HepG2 (cell line): ENCODE measurements at regions not wholly inside any gene's neighbourhood (a gene's known extent, or its start where the extent isn't known, plus 50 kb on each side); places are given as distances from the start of the nearest gene placed in this dataset.

Experiments
- CENPX ChIP-seq: sonication (generic); formaldehyde crosslinking; IDR thresholded peaks from 2 replicates; pipeline ENCODE4 v1.9.0; 2021; ENCODE audit warnings: mild to moderate bottlenecking, missing genetic modification reagents, moderate library complexity
- ERF ChIP-seq: IDR thresholded peaks from 2 replicates; pipeline ENCODE4 v1.6.1; 2018; ENCODE audit warnings: missing biosample characterization, missing genetic modification reagents
- FOXP1 ChIP-seq, 2 experiments: fragments of 450-650 bp in 1 of 2; IDR thresholded peaks; 2 replicates each; pipeline ENCODE4 v1.6.1; 2017 to 2018; ENCODE audit warnings: antibody characterized with exemption in 1 of 2
- HOXD1 ChIP-seq: sonication (generic); formaldehyde crosslinking; IDR thresholded peaks from 2 replicates; pipeline ENCODE4 v1.5.0; 2020; ENCODE audit warnings: missing genetic modification reagents
- IKZF1 ChIP-seq: fragments of 450-650 bp; IDR thresholded peaks from 2 replicates; pipeline ENCODE4 v1.7.1; 2016
- MEIS2 ChIP-seq: sonication (generic); formaldehyde crosslinking; IDR thresholded peaks from 2 replicates; pipeline ENCODE4 v1.9.0; 2021; ENCODE audit warnings: mild to moderate bottlenecking, missing genetic modification reagents
- SOX6 ChIP-seq, 2 experiments: fragments of 450-650 bp in 1 of 2; sonication (generic) in 1 of 2; formaldehyde crosslinking in 1 of 2; IDR thresholded peaks; 2 replicates each; pipeline versions ENCODE4 v1.4.0 to v1.6.1; 2017 to 2020; ENCODE audit warnings: antibody characterized with exemption in 1 of 2, mild to moderate bottlenecking in 1 of 2, missing genetic modification reagents in 1 of 2
- SP5 ChIP-seq: IDR thresholded peaks from 2 replicates; pipeline ENCODE4 v1.6.1; 2016; ENCODE audit warnings: low read depth, borderline replicate concordance
- TCF12 ChIP-seq, 2 experiments: fragments of 450-650 bp in 1 of 2; sonication (generic) in 1 of 2; formaldehyde crosslinking in 1 of 2; IDR thresholded peaks; 2 replicates each; pipeline versions ENCODE4 v1.6.1 to v1.8.0; 2017 to 2022; ENCODE audit warnings: antibody characterized with exemption in 1 of 2, mild to moderate bottlenecking in 1 of 2, missing genetic modification reagents in 1 of 2, moderate library complexity in 1 of 2
- ZNF251 ChIP-seq: sonication (generic); formaldehyde crosslinking; IDR thresholded peaks from 2 replicates; pipeline ENCODE4 v1.9.0; 2021; ENCODE audit warnings: mild to moderate bottlenecking, missing genetic modification reagents
- ZNF326 ChIP-seq: sonication (generic); formaldehyde crosslinking; IDR thresholded peaks from 2 replicates; pipeline ENCODE4 v1.4.0; 2020; ENCODE audit warnings: missing genetic modification reagents, borderline replicate concordance
- ZNF567 ChIP-seq: sonication (generic); formaldehyde crosslinking; IDR thresholded peaks from 2 replicates; pipeline ENCODE4 v1.8.1; 2023; ENCODE audit warnings: mild to moderate bottlenecking, missing genetic modification reagents, borderline replicate concordance
- ZNF709 ChIP-seq: sonication (generic); formaldehyde crosslinking; IDR thresholded peaks from 2 replicates; pipeline ENCODE4 v1.5.0; 2020; ENCODE audit warnings: mild to moderate bottlenecking, missing genetic modification reagents
- ZNF841 ChIP-seq: sonication (generic); formaldehyde crosslinking; IDR thresholded peaks from 2 replicates; pipeline ENCODE4 v1.8.1; 2023; ENCODE audit warnings: missing genetic modification reagents, borderline replicate concordance
- TF ChIP-seq, protein P1 (sequence below): sonication (generic); formaldehyde crosslinking; IDR thresholded peaks from 2 replicates; pipeline ENCODE4 v1.4.0; 2020; ENCODE audit warnings: missing genetic modification reagents, mild to moderate bottlenecking, borderline replicate concordance
- TF ChIP-seq, protein P2 (sequence below): IDR thresholded peaks from 2 replicates; pipeline ENCODE4 v1.6.1; 2012; ENCODE audit warnings: inconsistent platforms
- TF ChIP-seq, protein P3 (sequence below): sonication (generic); formaldehyde crosslinking; IDR thresholded peaks from 2 replicates; pipeline ENCODE4 v1.5.0; 2020; ENCODE audit warnings: missing genetic modification reagents, mild to moderate bottlenecking, borderline replicate concordance
- TF ChIP-seq, protein P4 (sequence below): sonication (generic); formaldehyde crosslinking; IDR thresholded peaks from 2 replicates; pipeline ENCODE4 v1.4.0; 2020; ENCODE audit warnings: missing genetic modification reagents
- TF ChIP-seq, protein P5 (sequence below): sonication (generic); formaldehyde crosslinking; IDR thresholded peaks from 2 replicates; pipeline ENCODE4 v1.5.1; 2020; ENCODE audit warnings: missing genetic modification reagents, mild to moderate bottlenecking, borderline replicate concordance
- TF ChIP-seq, protein P6 (sequence below): sonication (generic); formaldehyde crosslinking; IDR thresholded peaks from 2 replicates; pipeline ENCODE4 v1.4.0; 2020; ENCODE audit warnings: missing genetic modification reagents
- TF ChIP-seq, protein P7 (sequence below): sonication (generic); formaldehyde crosslinking; IDR thresholded peaks from 2 replicates; pipeline ENCODE4 v1.8.0; 2022; ENCODE audit warnings: mild to moderate bottlenecking, missing genetic modification reagents, moderate library complexity

DNA sequence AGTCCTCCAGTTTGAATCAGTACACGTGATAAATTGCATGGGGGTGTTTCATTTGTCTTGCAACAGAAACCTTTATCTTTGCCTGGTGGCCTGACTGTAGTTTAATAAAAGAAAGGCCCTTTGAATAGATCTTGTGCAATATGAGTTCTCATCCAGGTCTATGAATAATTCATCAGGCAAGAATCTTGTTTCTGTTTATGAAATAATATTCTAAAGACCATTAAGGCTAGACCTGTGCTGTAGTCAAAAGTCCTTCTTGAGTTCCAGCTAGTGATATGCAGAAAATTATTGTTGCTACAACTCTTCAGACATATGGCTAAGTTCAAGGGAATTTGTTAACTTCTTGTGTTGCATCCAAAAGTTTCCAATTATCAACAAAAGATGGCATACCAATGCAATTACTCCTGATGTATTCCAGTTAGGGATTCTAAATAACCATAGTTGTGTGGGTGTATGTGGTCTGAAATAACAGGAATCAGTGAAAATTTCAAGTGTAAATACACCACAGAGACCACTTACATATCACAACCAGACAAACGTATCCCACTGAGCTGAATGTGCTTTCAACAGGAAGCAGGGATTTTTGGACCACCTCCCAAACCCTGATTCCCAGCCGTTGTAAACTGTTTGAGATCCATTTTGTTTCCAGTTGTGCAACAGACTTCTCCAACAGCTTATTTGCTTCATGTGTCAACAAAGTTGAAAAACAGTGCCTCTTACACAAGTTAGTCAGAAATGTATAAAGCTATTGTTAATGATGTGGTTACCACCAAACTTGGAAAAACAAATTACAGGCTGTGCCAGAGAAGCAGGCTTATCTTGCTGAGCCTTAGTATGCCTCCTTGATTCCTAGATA lies 54.7 kb upstream of the BICC1 start (continued):
- TF ChIP-seq, protein P1, sequence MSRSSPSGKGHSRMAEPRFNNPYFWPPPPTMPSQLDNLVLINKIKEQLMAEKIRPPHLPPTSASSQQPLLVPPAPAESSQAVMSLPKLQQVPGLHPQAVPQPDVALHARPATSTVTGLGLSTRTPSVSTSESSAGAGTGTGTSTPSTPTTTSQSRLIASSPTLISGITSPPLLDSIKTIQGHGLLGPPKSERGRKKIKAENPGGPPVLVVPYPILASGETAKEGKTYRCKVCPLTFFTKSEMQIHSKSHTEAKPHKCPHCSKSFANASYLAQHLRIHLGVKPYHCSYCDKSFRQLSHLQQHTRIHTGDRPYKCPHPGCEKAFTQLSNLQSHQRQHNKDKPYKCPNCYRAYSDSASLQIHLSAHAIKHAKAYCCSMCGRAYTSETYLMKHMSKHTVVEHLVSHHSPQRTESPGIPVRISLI (CRISPR knock-in tag): no peak
- TF ChIP-seq CENPX (no peak), FOXP1 (IDR thresholded peaks at IDR 0.05) (no peak), FOXP1 (CRISPR knock-in tag; IDR thresholded peaks at IDR 0.05) (peak; percentile 85), HOXD1 (CRISPR knock-in tag) (no peak), ZNF251 (CRISPR knock-in tag) (no peak), MEIS2 (CRISPR knock-in tag) (no peak), TCF12 (IDR thresholded peaks at IDR 0.05) (no peak), TCF12 (CRISPR knock-in tag; IDR thresholded peaks at IDR 0.05) (no peak), SP5 (no peak), ZNF709 (CRISPR knock-in tag) (no peak), ZNF841 (no peak), IKZF1 (no peak), ERF (CRISPR knock-in tag) (no peak), ZNF567 (no peak), ZNF326 (no peak), SOX6 (IDR thresholded peaks at IDR 0.05) (no peak), SOX6 (CRISPR knock-in tag; IDR thresholded peaks at IDR 0.05) (peak; percentile 91)
- TF ChIP-seq, protein P2, sequence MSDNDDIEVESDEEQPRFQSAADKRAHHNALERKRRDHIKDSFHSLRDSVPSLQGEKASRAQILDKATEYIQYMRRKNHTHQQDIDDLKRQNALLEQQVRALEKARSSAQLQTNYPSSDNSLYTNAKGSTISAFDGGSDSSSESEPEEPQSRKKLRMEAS: no peak
- TF ChIP-seq, protein P3, sequence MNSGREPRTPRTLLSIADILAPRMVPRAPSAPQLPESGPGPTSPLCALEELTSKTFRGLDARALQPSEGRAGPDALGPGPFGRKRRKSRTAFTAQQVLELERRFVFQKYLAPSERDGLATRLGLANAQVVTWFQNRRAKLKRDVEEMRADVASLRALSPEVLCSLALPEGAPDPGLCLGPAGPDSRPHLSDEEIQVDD (CRISPR knock-in tag): no peak
- TF ChIP-seq, protein P4, sequence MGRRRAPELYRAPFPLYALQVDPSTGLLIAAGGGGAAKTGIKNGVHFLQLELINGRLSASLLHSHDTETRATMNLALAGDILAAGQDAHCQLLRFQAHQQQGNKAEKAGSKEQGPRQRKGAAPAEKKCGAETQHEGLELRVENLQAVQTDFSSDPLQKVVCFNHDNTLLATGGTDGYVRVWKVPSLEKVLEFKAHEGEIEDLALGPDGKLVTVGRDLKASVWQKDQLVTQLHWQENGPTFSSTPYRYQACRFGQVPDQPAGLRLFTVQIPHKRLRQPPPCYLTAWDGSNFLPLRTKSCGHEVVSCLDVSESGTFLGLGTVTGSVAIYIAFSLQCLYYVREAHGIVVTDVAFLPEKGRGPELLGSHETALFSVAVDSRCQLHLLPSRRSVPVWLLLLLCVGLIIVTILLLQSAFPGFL: no peak
- TF ChIP-seq, protein P5, sequence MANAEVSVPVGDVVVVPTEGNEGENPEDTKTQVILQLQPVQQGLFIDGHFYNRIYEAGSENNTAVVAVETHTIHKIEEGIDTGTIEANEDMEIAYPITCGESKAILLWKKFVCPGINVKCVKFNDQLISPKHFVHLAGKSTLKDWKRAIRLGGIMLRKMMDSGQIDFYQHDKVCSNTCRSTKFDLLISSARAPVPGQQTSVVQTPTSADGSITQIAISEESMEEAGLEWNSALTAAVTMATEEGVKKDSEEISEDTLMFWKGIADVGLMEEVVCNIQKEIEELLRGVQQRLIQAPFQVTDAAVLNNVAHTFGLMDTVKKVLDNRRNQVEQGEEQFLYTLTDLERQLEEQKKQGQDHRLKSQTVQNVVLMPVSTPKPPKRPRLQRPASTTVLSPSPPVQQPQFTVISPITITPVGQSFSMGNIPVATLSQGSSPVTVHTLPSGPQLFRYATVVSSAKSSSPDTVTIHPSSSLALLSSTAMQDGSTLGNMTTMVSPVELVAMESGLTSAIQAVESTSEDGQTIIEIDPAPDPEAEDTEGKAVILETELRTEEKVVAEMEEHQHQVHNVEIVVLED: no peak
- TF ChIP-seq, protein P6, sequence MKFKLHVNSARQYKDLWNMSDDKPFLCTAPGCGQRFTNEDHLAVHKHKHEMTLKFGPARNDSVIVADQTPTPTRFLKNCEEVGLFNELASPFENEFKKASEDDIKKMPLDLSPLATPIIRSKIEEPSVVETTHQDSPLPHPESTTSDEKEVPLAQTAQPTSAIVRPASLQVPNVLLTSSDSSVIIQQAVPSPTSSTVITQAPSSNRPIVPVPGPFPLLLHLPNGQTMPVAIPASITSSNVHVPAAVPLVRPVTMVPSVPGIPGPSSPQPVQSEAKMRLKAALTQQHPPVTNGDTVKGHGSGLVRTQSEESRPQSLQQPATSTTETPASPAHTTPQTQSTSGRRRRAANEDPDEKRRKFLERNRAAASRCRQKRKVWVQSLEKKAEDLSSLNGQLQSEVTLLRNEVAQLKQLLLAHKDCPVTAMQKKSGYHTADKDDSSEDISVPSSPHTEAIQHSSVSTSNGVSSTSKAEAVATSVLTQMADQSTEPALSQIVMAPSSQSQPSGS (CRISPR knock-in tag): 0 out of 2 replicates have a peak, but pooled peaks have one; percentile 29
- TF ChIP-seq, protein P7, sequence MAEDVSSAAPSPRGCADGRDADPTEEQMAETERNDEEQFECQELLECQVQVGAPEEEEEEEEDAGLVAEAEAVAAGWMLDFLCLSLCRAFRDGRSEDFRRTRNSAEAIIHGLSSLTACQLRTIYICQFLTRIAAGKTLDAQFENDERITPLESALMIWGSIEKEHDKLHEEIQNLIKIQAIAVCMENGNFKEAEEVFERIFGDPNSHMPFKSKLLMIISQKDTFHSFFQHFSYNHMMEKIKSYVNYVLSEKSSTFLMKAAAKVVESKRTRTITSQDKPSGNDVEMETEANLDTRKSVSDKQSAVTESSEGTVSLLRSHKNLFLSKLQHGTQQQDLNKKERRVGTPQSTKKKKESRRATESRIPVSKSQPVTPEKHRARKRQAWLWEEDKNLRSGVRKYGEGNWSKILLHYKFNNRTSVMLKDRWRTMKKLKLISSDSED (CRISPR knock-in tag): no peak
